OCI-LY3 (cell line): ENCODE measurements at regions not wholly inside any gene's neighbourhood (a gene's known extent, or its start where the extent isn't known, plus 50 kb on each side); places are given as distances from the start of the nearest gene placed in this dataset.

Experiments
- H2AFZ ChIP-seq: fragments of 200-600, 300-600 bp; shearing (Covaris generic); 2 replicates; pipeline ENCODE4 v1.6.0; 2014; ENCODE audit warnings: antibody characterized with exemption, low read depth, low read length
- H3K27ac ChIP-seq: fragments of 200-600, 300-600 bp; sonication (generic); 2 replicates; pipeline ENCODE4 v1.5.1; 2014; ENCODE audit warnings: mild to moderate bottlenecking, low read length, moderate library complexity, mixed read lengths
- H3K27me3 ChIP-seq: fragments of 200-600, 300-600 bp; sonication (generic); 2 replicates; pipeline ENCODE4 v1.6.1; 2014; ENCODE audit warnings: low read depth, low read length, mixed read lengths
- H3K36me3 ChIP-seq: fragments of 200-600, 300-600 bp; sonication (generic); replicated peaks from 2 replicates; pipeline ENCODE3; 2014; ENCODE audit warnings: low read depth, low read length, mixed read lengths
- H3K4me1 ChIP-seq: fragments of 300-600, 200-600 bp; sonication (generic); 2 replicates; pipeline ENCODE4 v1.6.1; 2014; ENCODE audit warnings: low read length, mixed read lengths
- H3K4me2 ChIP-seq: fragments of 200-600, 300-600 bp; sonication (generic); 2 replicates; pipeline ENCODE4 v1.6.1; 2014; ENCODE audit warnings: low read length, mixed read lengths
- H3K4me3 ChIP-seq: fragments of 300-600, 200-600 bp; sonication (generic); 2 replicates; pipeline ENCODE4 v1.5.1; 2014; ENCODE audit warnings: antibody characterized with exemption, mild to moderate bottlenecking, low read length, moderate library complexity
- H3K79me2 ChIP-seq: fragments of 300-600, 200-600 bp; shearing (Covaris generic); 2 replicates; pipeline ENCODE4 v1.6.1; 2014; ENCODE audit warnings: mild to moderate bottlenecking, low read length, mixed read lengths
- H3K9ac ChIP-seq: fragments of 300-600, 200-600 bp; shearing (Covaris generic); 2 replicates; pipeline ENCODE4 v1.6.0; 2014; ENCODE audit warnings: mild to moderate bottlenecking, low read length, moderate library complexity
- H3K9me3 ChIP-seq: fragments of 200-600, 300-600 bp; shearing (Covaris generic); 2 replicates; pipeline ENCODE4 v1.6.1; 2014; ENCODE audit warnings: low read length, mixed read lengths; ENCODE audit not compliant: insufficient read depth
- H4K20me1 ChIP-seq: fragments of 200-600, 300-600 bp; sonication (generic); 2 replicates; pipeline ENCODE4 v1.6.1; 2016; ENCODE audit warnings: low read length, mixed read lengths; ENCODE audit not compliant: insufficient read depth
- CTCF ChIP-seq: fragments of 200-600, 300-600 bp; sonication (generic); IDR thresholded peaks from 2 replicates; pipeline ENCODE4 v1.5.1; 2014; ENCODE audit warnings: antibody characterized with exemption, low read length, low read depth
- EZH2phosphoT487 ChIP-seq: fragments of 200-600 bp; shearing (Covaris generic); IDR thresholded peaks from 2 replicates; pipeline ENCODE4 v1.6.1; 2018; ENCODE audit warnings: antibody characterized with exemption, mixed run types, low read depth

DNA sequence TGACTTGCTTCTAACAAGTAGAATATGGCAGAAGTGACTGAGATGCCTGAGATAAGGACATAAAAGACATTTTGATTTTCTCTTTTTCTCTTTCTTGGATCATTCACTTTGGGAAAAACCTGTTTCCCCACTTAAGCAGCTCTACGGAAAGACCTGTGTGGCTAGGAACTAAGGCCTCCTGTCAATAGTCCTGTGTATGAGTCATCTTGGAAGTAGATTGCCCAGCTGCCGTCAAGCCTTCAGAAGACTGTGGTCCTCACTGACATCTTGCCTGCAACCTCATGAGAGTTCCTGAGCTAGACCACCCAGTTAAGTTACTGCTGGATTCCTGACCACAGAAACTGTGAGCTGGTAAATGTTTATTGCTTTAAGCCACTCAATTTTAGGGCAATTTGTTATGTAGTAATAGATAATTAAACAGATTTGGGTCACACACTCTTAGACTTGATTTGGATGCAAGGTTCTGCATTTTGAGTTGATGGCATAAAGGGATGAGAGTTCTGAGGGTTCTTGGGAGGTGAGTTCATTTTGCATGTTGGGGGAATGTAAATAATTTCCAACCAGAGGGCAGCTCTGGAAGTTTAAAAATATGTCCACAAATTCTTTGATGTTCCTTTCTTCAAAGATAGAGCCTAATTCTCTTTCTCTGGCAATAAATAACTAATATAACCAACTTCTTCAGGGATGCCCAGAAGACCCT is 229.2 kb downstream of the SQOR start:
- Histone ChIP-seq H3K27me3 (no peaks in the 10 kb centered on the region), H3K4me3 (no peak overlapping the region), H3K27ac (no peak overlapping the region), H3K36me3 (no peaks in the 10 kb centered on the region), H3K4me1 (no peaks in the 10 kb centered on the region), H4K20me1 (no peaks in the 10 kb centered on the region), H2AFZ (no peak overlapping the region), H3K9me3 (no peaks in the 10 kb centered on the region), H3K9ac (no peak overlapping the region), H3K79me2 (no peaks in the 10 kb centered on the region), H3K4me2 (no peak overlapping the region)
- TF ChIP-seq CTCF, result no peak
- no peak for TF ChIP-seq EZH2phosphoT487

- Histone ChIP-seq H4K20me1 (no peaks in the 10 kb centered on the region), H3K4me2 (no peak overlapping the region), H3K4me1 (no peaks in the 10 kb centered on the region), H3K79me2 (no peaks in the 10 kb centered on the region), H3K27ac (no peak overlapping the region), H3K9ac (no peak overlapping the region), H3K4me3 (no peak overlapping the region), H3K9me3 (no peaks in the 10 kb centered on the region), H3K27me3 (no peaks in the 10 kb centered on the region), H3K36me3 (no peaks in the 10 kb centered on the region), H2AFZ (no peak overlapping the region)
- TF ChIP-seq CTCF (no peak), EZH2phosphoT487 (no peak)
Measured at GRCh38 chr15:45866616-45867015, 231.8 kb downstream of the SQOR start.

- Histone ChIP-seq H3K27me3 (no peaks in the 10 kb centered on the region), H3K9me3 (no peaks in the 10 kb centered on the region), H4K20me1 (no peaks in the 10 kb centered on the region)
Measured at GRCh38 chr15:45867281-45867680, 232.5 kb downstream of the SQOR start.

DNA sequence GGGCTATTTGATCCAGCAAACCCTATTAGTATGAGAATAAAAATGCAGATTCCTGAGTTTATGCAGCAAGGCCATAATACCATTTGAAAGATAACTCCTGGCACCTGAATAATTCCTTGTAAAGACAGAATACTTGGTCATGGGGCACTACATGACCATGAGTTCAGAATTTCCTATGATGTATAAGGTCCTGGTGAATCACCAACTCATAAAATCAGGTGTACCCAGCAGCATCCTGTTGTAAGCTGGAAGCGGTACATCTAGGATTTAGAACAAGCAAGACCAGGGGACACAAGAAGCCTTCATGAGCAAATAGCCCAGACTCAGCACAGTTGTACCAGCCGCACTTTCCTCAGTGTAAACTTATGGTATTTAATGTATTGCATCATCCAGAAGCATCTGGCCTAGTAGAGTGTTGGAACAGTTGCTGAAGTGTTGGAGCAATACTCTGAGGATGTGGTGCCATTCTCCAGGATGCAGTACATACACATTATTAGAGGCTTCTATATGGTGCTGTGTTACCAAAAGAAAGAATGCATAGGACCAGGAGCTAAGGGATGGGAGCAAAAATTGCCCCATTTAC is 233.4 kb downstream of the SQOR start:
- no peak overlapping the region for H2AFZ ChIP-seq
- H3K9ac ChIP-seq, result no peak overlapping the region
- H4K20me1 ChIP-seq, result no peaks in the 10 kb centered on the region
- TF ChIP-seq EZH2phosphoT487, result no peak
- no peak for TF ChIP-seq CTCF
- H3K4me2 ChIP-seq, result no peak overlapping the region
- no peaks in the 10 kb centered on the region for H3K9me3 ChIP-seq
- no peak overlapping the region for H3K4me3 ChIP-seq
- no peaks in the 10 kb centered on the region for H3K4me1 ChIP-seq
- no peak overlapping the region for H3K27ac ChIP-seq
- no peaks in the 10 kb centered on the region for H3K79me2 ChIP-seq
- no peaks in the 10 kb centered on the region for H3K36me3 ChIP-seq
- no peaks in the 10 kb centered on the region for H3K27me3 ChIP-seq

More at GRCh38 chr15:45867281-45867680, 232.5 kb downstream of the SQOR start:
- H3K4me1 ChIP-seq, result no peaks in the 10 kb centered on the region
- H3K4me2 ChIP-seq, result no peak overlapping the region
- no peak overlapping the region for H3K9ac ChIP-seq
- H3K4me3 ChIP-seq, result no peak overlapping the region
- no peaks in the 10 kb centered on the region for H3K36me3 ChIP-seq
- TF ChIP-seq EZH2phosphoT487 (no peak), CTCF (no peak)
- no peaks in the 10 kb centered on the region for H3K79me2 ChIP-seq
- H3K27ac ChIP-seq, result no peak overlapping the region
- H2AFZ ChIP-seq, result no peak overlapping the region
